Kidney epithelial cell (primary cell): ENCODE measurements at regions not wholly inside any gene's neighbourhood (a gene's known extent, or its start where the extent isn't known, plus 50 kb on each side); places are given as distances from the start of the nearest gene placed in this dataset.
"Not testable (repeated sequence)": the region's sequence is repeated elsewhere in the genome, so short reads cannot be mapped to it uniquely, and the experiment has no call there.

Experiments used
- DNase-seq: peaks from one replicate; pipeline ENCODE4 v3.0.0-alpha.2; 2010; ENCODE audit warnings: low read depth
- H3K27me3 ChIP-seq: 2 replicates; pipeline ENCODE4 v1.6.0; 2011; ENCODE audit warnings: low read length; ENCODE audit not compliant: control insufficient read depth, insufficient read depth
- H3K36me3 ChIP-seq: 2 replicates; pipeline ENCODE4 v1.5.1; 2011; ENCODE audit warnings: low read length; ENCODE audit not compliant: control insufficient read depth, insufficient read depth
- H3K4me3 ChIP-seq: 2 replicates; pipeline ENCODE4 v1.5.1; 2011; ENCODE audit warnings: low read depth, mild to moderate bottlenecking, control low read depth, low read length
- TF ChIP-seq, protein P1 (sequence below): IDR thresholded peaks from 2 replicates; pipeline ENCODE4 v1.5.1; 2011; ENCODE audit warnings: mild to moderate bottlenecking, moderate library complexity, low read length, control low read depth, inconsistent platforms; ENCODE audit not compliant: insufficient read depth, poor library complexity, severe bottlenecking

DNA sequence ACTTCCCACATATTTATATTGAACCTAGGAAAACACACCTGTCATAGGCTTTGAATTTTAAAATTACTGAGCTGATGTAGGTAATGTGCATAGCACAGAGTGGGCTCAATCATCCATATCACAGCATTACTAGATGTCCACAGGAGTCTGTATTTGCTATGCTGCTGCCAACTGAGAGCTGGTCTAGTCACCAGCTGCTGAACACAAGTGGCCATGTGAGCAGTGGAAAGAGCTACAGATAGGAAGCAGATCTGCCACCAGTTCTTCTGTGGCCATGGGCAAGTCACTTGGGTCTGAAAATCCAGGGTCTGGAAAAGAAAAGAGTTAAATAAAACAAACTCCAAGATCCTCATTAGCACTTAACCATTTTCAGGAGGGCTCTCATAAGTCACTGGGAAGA lies 91.8 kb downstream of the APIP start:
- TF ChIP-seq, protein P1, sequence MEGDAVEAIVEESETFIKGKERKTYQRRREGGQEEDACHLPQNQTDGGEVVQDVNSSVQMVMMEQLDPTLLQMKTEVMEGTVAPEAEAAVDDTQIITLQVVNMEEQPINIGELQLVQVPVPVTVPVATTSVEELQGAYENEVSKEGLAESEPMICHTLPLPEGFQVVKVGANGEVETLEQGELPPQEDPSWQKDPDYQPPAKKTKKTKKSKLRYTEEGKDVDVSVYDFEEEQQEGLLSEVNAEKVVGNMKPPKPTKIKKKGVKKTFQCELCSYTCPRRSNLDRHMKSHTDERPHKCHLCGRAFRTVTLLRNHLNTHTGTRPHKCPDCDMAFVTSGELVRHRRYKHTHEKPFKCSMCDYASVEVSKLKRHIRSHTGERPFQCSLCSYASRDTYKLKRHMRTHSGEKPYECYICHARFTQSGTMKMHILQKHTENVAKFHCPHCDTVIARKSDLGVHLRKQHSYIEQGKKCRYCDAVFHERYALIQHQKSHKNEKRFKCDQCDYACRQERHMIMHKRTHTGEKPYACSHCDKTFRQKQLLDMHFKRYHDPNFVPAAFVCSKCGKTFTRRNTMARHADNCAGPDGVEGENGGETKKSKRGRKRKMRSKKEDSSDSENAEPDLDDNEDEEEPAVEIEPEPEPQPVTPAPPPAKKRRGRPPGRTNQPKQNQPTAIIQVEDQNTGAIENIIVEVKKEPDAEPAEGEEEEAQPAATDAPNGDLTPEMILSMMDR = no peak
- DNase-seq = no peak
- Histone ChIP-seq H3K36me3 (no peaks in the 10 kb centered on the region), H3K4me3 (no peak overlapping the region), H3K27me3 (no peaks in the 10 kb centered on the region)

- no peak for DNase-seq
- H3K4me3 ChIP-seq = no peak overlapping the region
- H3K27me3 ChIP-seq = no peaks in the 10 kb centered on the region
- H3K36me3 ChIP-seq = no peaks in the 10 kb centered on the region
- TF ChIP-seq, protein P1 = no peak
Observed at GRCh38 chr11:34823639-34824038, 92.5 kb downstream of the APIP start.

GRCh38 chr11:34823197-34823596 lies 93.0 kb downstream of the APIP start:
- Histone ChIP-seq H3K36me3 (no peaks in the 10 kb centered on the region), H3K27me3 (no peaks in the 10 kb centered on the region), H3K4me3 (no peak overlapping the region)
- TF ChIP-seq, protein P1 = no peak
- no peak for DNase-seq

- no peak for DNase-seq
- Histone ChIP-seq H3K36me3 (no peaks in the 10 kb centered on the region), H3K27me3 (no peaks in the 10 kb centered on the region), H3K4me3 (no peak overlapping the region)
- TF ChIP-seq, protein P1 = no peak
Observed at GRCh38 chr11:34819740-34820482, 96.3 kb downstream of the APIP start.

DNA sequence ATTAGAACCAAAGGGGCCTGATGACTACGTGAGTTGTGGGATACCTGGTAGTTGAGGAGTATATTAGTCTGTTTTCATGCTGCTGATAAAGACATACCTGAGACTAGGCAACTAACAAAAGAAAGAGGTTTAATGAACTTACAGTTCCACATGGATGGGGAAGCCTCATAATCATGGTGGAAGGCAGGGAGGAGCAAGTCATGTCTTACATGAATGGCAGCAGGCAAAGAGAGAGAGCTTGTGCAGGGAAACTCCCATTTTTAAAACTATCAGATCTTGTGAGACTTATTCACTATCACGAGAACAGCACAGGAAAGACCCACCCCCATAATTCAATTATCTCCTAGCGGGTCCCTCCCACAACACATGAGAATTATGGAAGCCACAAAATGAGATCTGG lies 98.4 kb downstream of the APIP start:
- not testable (repeated sequence) for H3K4me3 ChIP-seq, H3K36me3 ChIP-seq, H3K27me3 ChIP-seq, DNase-seq

DNA sequence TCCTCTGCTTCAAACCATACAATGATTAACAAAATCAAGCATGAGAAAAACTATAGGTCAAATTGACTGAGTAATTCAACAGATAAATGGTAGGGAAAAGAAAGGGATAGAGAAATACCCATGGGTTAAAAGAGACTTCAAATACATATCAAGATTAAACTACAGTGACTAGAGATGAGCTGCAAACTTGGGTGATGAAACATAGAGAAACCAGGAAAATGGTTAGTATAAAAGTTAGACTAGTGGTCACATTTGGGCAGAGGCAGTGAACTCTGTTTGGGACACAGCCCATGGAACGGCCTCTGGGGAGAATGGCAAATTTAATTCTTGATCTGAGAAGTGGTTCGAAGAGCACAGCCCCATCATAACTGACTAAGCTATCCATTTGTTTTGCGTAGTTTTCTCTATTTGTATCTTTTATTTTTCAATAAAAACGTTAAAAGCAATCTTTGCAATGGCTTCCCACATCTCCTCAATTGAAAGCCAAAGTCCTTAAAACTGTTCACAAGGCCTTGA lies 99.4 kb downstream of the APIP start:
- no peak for DNase-seq
- Histone ChIP-seq H3K36me3 (no peaks in the 10 kb centered on the region), H3K4me3 (no peak overlapping the region), H3K27me3 (no peaks in the 10 kb centered on the region)
- TF ChIP-seq, protein P1 = no peak
